22Rv1 (cell line): ENCODE measurements at regions not wholly inside any gene's neighbourhood (a gene's known extent, or its start where the extent isn't known, plus 50 kb on each side); places are given as distances from the start of the nearest gene placed in this dataset.

ENCODE experiments used
- ZFX ChIP-seq: fragments of 450-650 bp; IDR thresholded peaks from 2 replicates; pipeline ENCODE4 v1.6.1; 2017; ENCODE audit warnings: antibody characterized with exemption, borderline replicate concordance
- TF ChIP-seq, protein P1 (sequence below): fragments of 450-650 bp; IDR thresholded peaks from 2 replicates; pipeline ENCODE4 v1.5.1; 2017; ENCODE audit warnings: mild to moderate bottlenecking

DNA sequence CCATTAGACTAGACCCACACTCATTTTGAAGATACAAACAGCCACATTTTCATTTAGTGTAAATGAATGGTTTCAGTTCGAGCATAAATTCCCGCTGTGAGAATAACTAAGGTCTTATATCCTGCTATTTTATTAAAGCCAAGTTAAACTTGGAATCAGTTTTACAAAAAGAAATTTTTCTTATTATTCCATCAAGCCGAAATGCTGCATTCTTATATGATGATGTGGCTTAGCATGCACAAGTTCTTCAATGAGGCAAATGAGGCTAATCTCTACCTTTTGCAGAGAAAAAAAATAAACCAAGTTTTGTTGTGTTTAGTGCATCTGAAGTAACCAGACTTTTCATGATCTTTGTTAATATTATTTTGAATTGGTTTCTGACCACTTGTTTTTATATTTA, 953.9 kb upstream of the PCDH10 start:
- TF ChIP-seq, protein P1, sequence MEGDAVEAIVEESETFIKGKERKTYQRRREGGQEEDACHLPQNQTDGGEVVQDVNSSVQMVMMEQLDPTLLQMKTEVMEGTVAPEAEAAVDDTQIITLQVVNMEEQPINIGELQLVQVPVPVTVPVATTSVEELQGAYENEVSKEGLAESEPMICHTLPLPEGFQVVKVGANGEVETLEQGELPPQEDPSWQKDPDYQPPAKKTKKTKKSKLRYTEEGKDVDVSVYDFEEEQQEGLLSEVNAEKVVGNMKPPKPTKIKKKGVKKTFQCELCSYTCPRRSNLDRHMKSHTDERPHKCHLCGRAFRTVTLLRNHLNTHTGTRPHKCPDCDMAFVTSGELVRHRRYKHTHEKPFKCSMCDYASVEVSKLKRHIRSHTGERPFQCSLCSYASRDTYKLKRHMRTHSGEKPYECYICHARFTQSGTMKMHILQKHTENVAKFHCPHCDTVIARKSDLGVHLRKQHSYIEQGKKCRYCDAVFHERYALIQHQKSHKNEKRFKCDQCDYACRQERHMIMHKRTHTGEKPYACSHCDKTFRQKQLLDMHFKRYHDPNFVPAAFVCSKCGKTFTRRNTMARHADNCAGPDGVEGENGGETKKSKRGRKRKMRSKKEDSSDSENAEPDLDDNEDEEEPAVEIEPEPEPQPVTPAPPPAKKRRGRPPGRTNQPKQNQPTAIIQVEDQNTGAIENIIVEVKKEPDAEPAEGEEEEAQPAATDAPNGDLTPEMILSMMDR = no peak
- TF ChIP-seq ZFX = no peak
